Stimulated activated CD8-positive, alpha-beta memory T cell treated with anti-CD3 and anti-CD28 coated beads, Interleukin-7, amount 100 ng/mL, for 4 hours (primary cell): ENCODE measurements at regions not wholly inside any gene's neighbourhood (a gene's known extent, or its start where the extent isn't known, plus 50 kb on each side); places are given as distances from the start of the nearest gene placed in this dataset.
A peak's percentile ranks its signal among the peaks of the same experiment; 100 is the strongest.
"Not testable (repeated sequence)": the region's sequence is repeated elsewhere in the genome, so short reads cannot be mapped to it uniquely, and the experiment has no call there.

Experiments
- DNase-seq, 2 donors: peaks; one replicate each; pipeline ENCODE4 v3.0.0-alpha.2; 2020; ENCODE audit warnings: low read depth in 2 of 2

- not testable (repeated sequence) for DNase-seq
Observed at GRCh38 chr15:21357056-21357455, 83.2 kb downstream of the POTEB3 start.

GRCh38 chr15:21355944-21356343 is 84.4 kb downstream of the POTEB3 start:
- not testable (repeated sequence) for DNase-seq

- DNase-seq = not testable (repeated sequence)
Observed at GRCh38 chr15:21354597-21354996, 85.7 kb downstream of the POTEB3 start.

- DNase-seq = not testable (repeated sequence)
Observed at GRCh38 chr15:21352670-21353318, 87.5 kb downstream of the POTEB3 start.

GRCh38 chr15:21344960-21345359 is 95.3 kb downstream of the POTEB3 start:
- DNase-seq = peak in 1 of 2 donors; percentile 1

GRCh38 chr15:21344500-21344899 is 95.8 kb downstream of the POTEB3 start:
- not testable (repeated sequence) for DNase-seq

- DNase-seq = not testable (repeated sequence)
Observed at GRCh38 chr15:21337028-21337427, 103.3 kb downstream of the POTEB3 start.

GRCh38 chr15:21324720-21325460 is 115.4 kb downstream of the POTEB3 start:
- DNase-seq = peak in 1 of 2 donors; percentile 13

GRCh38 chr15:21284353-21284752 is 155.9 kb downstream of the POTEB3 start:
- DNase-seq = not testable (repeated sequence)

- DNase-seq = not testable (repeated sequence)
Observed at GRCh38 chr15:21283210-21283609, 157.1 kb downstream of the POTEB3 start.

- not testable (repeated sequence) for DNase-seq
Observed at GRCh38 chr15:21280272-21280671, 160.0 kb downstream of the POTEB3 start.

GRCh38 chr15:21272176-21272982 is 167.9 kb downstream of the POTEB3 start:
- DNase-seq = not testable (repeated sequence)

- DNase-seq = no peak
Observed at GRCh38 chr15:21271566-21271965, 168.7 kb downstream of the POTEB3 start.

- no peak for DNase-seq
Observed at GRCh38 chr15:21270474-21270873, 169.8 kb downstream of the POTEB3 start.

- DNase-seq = not testable (repeated sequence)
Observed at GRCh38 chr15:21269673-21270072, 170.6 kb downstream of the POTEB3 start.

- DNase-seq = no peak
Observed at GRCh38 chr15:21269121-21269520, 171.2 kb downstream of the POTEB3 start.

GRCh38 chr15:21268436-21268940 is 171.8 kb downstream of the POTEB3 start:
- no peak for DNase-seq

- no peak for DNase-seq
Observed at GRCh38 chr15:21267671-21268395, 172.5 kb downstream of the POTEB3 start.

- no peak for DNase-seq
Observed at GRCh38 chr15:21267226-21267625, 173.1 kb downstream of the POTEB3 start.

- DNase-seq = not testable (repeated sequence)
Observed at GRCh38 chr15:21265628-21266027, 174.7 kb downstream of the POTEB3 start.

GRCh38 chr15:21262851-21263425 is 177.4 kb downstream of the POTEB3 start:
- DNase-seq = no peak
